Trophoblast cell (in vitro differentiated cells and primary cell): ENCODE measurements at regions not wholly inside any gene's neighbourhood (a gene's known extent, or its start where the extent isn't known, plus 50 kb on each side); places are given as distances from the start of the nearest gene placed in this dataset.

Experiments used
- DNase-seq, 2 donors: peaks; one replicate each; pipeline ENCODE4 v3.0.0-alpha.2; 2016
- H2AFZ ChIP-seq: 2 replicates; pipeline ENCODE4 v1.6.1; 2013; ENCODE audit warnings: low read length, moderate library complexity, mild to moderate bottlenecking; ENCODE audit not compliant: insufficient read depth, poor library complexity
- H2AK5ac ChIP-seq: 2 replicates; pipeline ENCODE4 v1.6.1; 2013; ENCODE audit warnings: mild to moderate bottlenecking, low read length
- H2BK120ac ChIP-seq: 2 replicates; pipeline ENCODE4 v1.6.1; 2013; ENCODE audit warnings: low read length, mild to moderate bottlenecking, moderate library complexity; ENCODE audit not compliant: insufficient read depth, poor library complexity
- H2BK12ac ChIP-seq: 2 replicates; pipeline ENCODE4 v1.6.1; 2013; ENCODE audit warnings: mild to moderate bottlenecking, low read length, moderate library complexity
- H2BK5ac ChIP-seq: 2 replicates; pipeline ENCODE4 v1.6.1; 2013; ENCODE audit warnings: low read length, low read depth, moderate library complexity, mild to moderate bottlenecking; ENCODE audit not compliant: poor library complexity
- H3K14ac ChIP-seq: 2 replicates; pipeline ENCODE4 v1.6.1; 2013; ENCODE audit warnings: mild to moderate bottlenecking, low read length
- H3K18ac ChIP-seq: 2 replicates; pipeline ENCODE4 v1.6.1; 2013; ENCODE audit warnings: mild to moderate bottlenecking, low read length
- H3K23ac ChIP-seq: 2 replicates; pipeline ENCODE4 v1.6.1; 2013; ENCODE audit warnings: low read length
- H3K27ac ChIP-seq: 2 replicates; pipeline ENCODE4 v1.5.1; 2013; ENCODE audit warnings: low read depth, mild to moderate bottlenecking, inconsistent platforms, low read length, moderate library complexity
- H3K27me3 ChIP-seq: 2 replicates; pipeline ENCODE4 v1.6.1; 2013; ENCODE audit warnings: inconsistent platforms, mild to moderate bottlenecking, low read length, moderate library complexity; ENCODE audit not compliant: insufficient read depth
- H3K36me3 ChIP-seq, 2 experiments: 1 replicate in 1 of 2; 2 replicates in 1 of 2; pipeline ENCODE4 v1.6.1; 2013; ENCODE audit warnings: low read length in 2 of 2, mild to moderate bottlenecking in 2 of 2, moderate library complexity in 1 of 2; ENCODE audit not compliant: insufficient read depth in 2 of 2, control insufficient read depth in 1 of 2
- H3K4ac ChIP-seq: 2 replicates; pipeline ENCODE4 v1.6.1; 2013; ENCODE audit warnings: low read depth, mild to moderate bottlenecking, low read length, moderate library complexity
- H3K4me1 ChIP-seq, 2 experiments: 1 replicate in 1 of 2; 2 replicates in 1 of 2; pipeline ENCODE4 v1.6.1; 2013; ENCODE audit warnings: low read length in 2 of 2, mild to moderate bottlenecking in 2 of 2, moderate library complexity in 1 of 2; ENCODE audit not compliant: insufficient read depth in 2 of 2, control insufficient read depth in 1 of 2
- H3K4me2 ChIP-seq: 2 replicates; pipeline ENCODE4 v1.6.1; 2013; ENCODE audit warnings: inconsistent platforms, mild to moderate bottlenecking, low read length, moderate library complexity
- H3K4me3 ChIP-seq: 2 replicates; pipeline ENCODE4 v1.5.1; 2013; ENCODE audit warnings: mild to moderate bottlenecking, low read depth, low read length, inconsistent platforms
- H3K79me1 ChIP-seq: one replicate; pipeline ENCODE4 v1.6.1; 2013; ENCODE audit warnings: low read length
- H3K79me2 ChIP-seq: 2 replicates; pipeline ENCODE4 v1.6.1; 2013; ENCODE audit warnings: low read length, mild to moderate bottlenecking; ENCODE audit not compliant: control insufficient read depth, insufficient read depth, poor library complexity
- H3K9ac ChIP-seq: 2 replicates; pipeline ENCODE4 v1.6.1; 2013; ENCODE audit warnings: mild to moderate bottlenecking, low read length
- H3K9me3 ChIP-seq: 2 replicates; pipeline ENCODE4 v1.6.1; 2013; ENCODE audit warnings: low read depth, mild to moderate bottlenecking, control low read depth, inconsistent platforms, low read length; ENCODE audit not compliant: insufficient read depth
- H4K12ac ChIP-seq: 2 replicates; pipeline ENCODE4 v1.6.1; 2013; ENCODE audit warnings: low read depth, mild to moderate bottlenecking, low read length, moderate library complexity
- H4K8ac ChIP-seq: 2 replicates; pipeline ENCODE4 v1.6.1; 2013; ENCODE audit warnings: low read depth, mild to moderate bottlenecking, low read length, moderate library complexity
- H4K91ac ChIP-seq: one replicate; pipeline ENCODE4 v1.6.1; 2013; ENCODE audit warnings: low read depth, mild to moderate bottlenecking, low read length, moderate library complexity
- WGBS: extraction: QIAGEN DNeasy Blood & Tissue Kit; methylation state at CpG from one replicate; pipeline ENCODE4 v1.1.7; 2013; ENCODE audit warnings: missing lambda C conversion rate; ENCODE audit not compliant: insufficient read length, insufficient coverage; ENCODE audit errors: extremely low coverage; 5-methylcytosine and 5-hydroxymethylcytosine counted together

DNA sequence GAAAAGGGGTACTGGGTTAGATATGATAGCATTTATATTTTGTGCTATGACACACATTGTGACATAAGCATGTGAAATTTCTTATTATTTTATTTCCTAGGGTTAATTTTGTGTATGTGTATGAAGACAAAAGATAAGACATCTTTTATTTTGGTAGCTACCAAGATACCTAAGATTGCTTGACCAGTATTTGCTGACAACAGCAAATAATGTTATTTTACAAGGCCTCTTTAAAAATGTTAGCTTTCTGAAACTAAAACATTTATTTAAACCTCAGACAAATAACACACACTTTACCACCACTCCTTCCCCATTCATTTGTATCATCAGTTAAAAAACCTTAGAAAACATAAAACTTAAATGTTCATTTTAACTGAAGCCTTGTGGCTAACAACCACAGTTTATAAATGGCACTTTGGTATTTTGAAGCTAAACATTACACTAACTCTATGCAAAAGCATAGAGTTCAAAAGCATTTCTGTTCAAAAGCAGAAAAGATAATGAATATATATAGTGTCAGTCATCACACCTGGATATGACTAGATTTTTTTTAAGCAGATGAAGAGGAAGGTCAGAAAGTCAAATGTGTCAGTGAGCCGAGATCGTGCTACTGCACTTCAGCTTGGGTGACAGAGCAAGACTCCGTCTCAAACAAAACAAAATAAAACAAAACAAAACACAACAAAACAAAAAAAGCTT is 193.0 kb downstream of the VCY1B start:
- H3K18ac ChIP-seq, result no peak overlapping the region

DNA sequence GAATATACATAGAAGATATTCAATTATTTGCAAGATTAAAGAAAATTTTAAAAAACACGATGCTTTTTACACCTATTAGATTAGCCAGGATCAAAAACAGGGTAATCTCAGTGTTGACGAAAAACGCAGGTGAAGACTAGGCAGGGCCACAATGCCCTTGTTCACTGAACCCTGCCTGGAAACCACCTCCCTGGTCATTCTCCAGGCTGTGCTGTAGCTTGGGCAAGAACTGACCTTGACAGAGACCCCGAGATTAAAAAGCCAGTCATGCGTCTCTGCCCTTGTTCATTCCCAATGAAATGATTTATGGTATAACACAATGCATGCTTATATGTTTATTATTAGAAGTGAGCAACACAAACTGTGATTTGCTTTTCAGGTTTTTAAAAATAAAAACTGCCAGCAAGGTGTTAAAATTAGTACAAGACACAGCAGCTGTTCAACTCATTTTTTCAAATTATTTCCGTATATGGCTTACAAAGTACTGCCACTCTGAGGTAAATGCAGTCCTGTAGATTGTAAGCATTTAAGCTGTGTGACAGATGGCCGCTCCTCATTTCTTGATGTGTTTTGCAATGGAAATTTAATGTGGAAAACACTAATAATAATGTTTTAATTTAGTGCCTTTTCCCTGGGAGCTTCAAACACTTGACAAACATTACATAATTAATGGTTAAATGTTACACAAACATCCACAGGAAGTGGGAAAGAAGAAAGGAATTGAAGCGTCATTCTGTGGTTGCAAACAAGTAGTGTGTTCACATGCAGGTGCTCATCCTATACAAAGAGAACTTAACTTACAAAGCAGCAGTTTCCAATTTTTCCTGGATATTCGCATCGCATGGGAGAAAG is 200.2 kb downstream of the VCY1B start:
- Histone ChIP-seq H3K79me2 (no peaks in the 10 kb centered on the region), H3K14ac (no peak overlapping the region), H3K4me2 (no peak overlapping the region), H3K23ac (no peak overlapping the region), H2BK5ac (no peak overlapping the region), H3K9ac (no peak overlapping the region), H4K91ac (no peak overlapping the region), H3K4ac (no peak overlapping the region), H3K4me1 (no peaks in the 10 kb centered on the region), H4K12ac (no peak overlapping the region), H3K27ac (no peak overlapping the region), H2BK12ac (no peak overlapping the region), H3K27me3 (no peaks in the 10 kb centered on the region), H3K4me3 (no peak overlapping the region), H3K18ac (no peak overlapping the region), H3K9me3 (no peaks in the 10 kb centered on the region), H3K36me3 (no peaks in the 10 kb centered on the region), H4K8ac (no peak overlapping the region), H2BK120ac (no peak overlapping the region), H2AK5ac (no peak overlapping the region), H2AFZ (no peak overlapping the region), H3K79me1 (no peaks in the 10 kb centered on the region)
- DNase-seq, result no peak
- no CpG with 5 or more reads among the region's 10 CpGs for WGBS

More for the DNA sequence above, 193.0 kb downstream of the VCY1B start:
- no peak overlapping the region for H3K23ac ChIP-seq
- H3K27ac ChIP-seq, result no peak overlapping the region
- H3K4me3 ChIP-seq, result no peak overlapping the region
- H2AFZ ChIP-seq, result no peak overlapping the region
- no peaks in the 10 kb centered on the region for H3K27me3 ChIP-seq
- H3K36me3 ChIP-seq, result no peaks in the 10 kb centered on the region
- no peak for DNase-seq
- H2BK5ac ChIP-seq, result no peak overlapping the region
- H2AK5ac ChIP-seq, result no peak overlapping the region
- no CpG with 5 or more reads among the region's 3 CpGs for WGBS
- H3K4me1 ChIP-seq, result no peaks in the 10 kb centered on the region
- H3K9ac ChIP-seq, result no peak overlapping the region
- H3K79me1 ChIP-seq, result no peaks in the 10 kb centered on the region
- H4K12ac ChIP-seq, result no peak overlapping the region
- no peaks in the 10 kb centered on the region for H3K79me2 ChIP-seq
- no peaks in the 10 kb centered on the region for H3K9me3 ChIP-seq
- no peak overlapping the region for H4K8ac ChIP-seq
- H3K4me2 ChIP-seq, result no peak overlapping the region
- H3K4ac ChIP-seq, result no peak overlapping the region
- H3K14ac ChIP-seq, result no peak overlapping the region
- no peak overlapping the region for H4K91ac ChIP-seq
- no peak overlapping the region for H2BK120ac ChIP-seq
- no peak overlapping the region for H2BK12ac ChIP-seq

DNA sequence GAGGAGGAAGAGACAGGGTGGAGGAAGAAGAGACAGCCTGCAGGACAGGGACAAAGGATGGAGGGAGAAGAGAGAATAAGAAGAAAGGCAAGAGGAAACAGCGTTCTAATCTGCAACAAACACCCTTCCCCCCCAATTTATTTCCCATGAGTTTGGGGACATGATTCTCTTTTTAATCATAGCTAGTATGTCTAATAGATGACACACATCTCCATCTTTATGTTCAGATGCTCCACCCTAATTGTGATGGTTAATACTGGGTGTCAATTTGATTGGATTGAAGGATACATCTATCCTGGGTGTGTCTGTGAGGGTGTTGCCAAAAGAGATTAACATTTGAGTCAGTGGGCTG is 200.8 kb downstream of the VCY1B start:
- no peak overlapping the region for H2BK120ac ChIP-seq
- no peaks in the 10 kb centered on the region for H3K36me3 ChIP-seq
- H2BK12ac ChIP-seq, result no peak overlapping the region
- DNase-seq, result no peak
- H3K18ac ChIP-seq, result no peak overlapping the region
- no peaks in the 10 kb centered on the region for H3K79me2 ChIP-seq
- no peak overlapping the region for H3K14ac ChIP-seq
- H3K4ac ChIP-seq, result no peak overlapping the region
- no peak overlapping the region for H4K12ac ChIP-seq
- H3K4me1 ChIP-seq, result no peaks in the 10 kb centered on the region
- no peak overlapping the region for H2AFZ ChIP-seq
- H3K4me3 ChIP-seq, result no peak overlapping the region
- H3K9ac ChIP-seq, result no peak overlapping the region
- no peak overlapping the region for H3K23ac ChIP-seq
- H3K9me3 ChIP-seq, result no peaks in the 10 kb centered on the region
- WGBS, result no CpG with 5 or more reads among the region's 1 CpG
- no peak overlapping the region for H4K91ac ChIP-seq
- no peaks in the 10 kb centered on the region for H3K27me3 ChIP-seq
- no peaks in the 10 kb centered on the region for H3K79me1 ChIP-seq
- no peak overlapping the region for H3K4me2 ChIP-seq
- H2AK5ac ChIP-seq, result no peak overlapping the region
- no peak overlapping the region for H3K27ac ChIP-seq
- H2BK5ac ChIP-seq, result no peak overlapping the region
- H4K8ac ChIP-seq, result no peak overlapping the region

DNA sequence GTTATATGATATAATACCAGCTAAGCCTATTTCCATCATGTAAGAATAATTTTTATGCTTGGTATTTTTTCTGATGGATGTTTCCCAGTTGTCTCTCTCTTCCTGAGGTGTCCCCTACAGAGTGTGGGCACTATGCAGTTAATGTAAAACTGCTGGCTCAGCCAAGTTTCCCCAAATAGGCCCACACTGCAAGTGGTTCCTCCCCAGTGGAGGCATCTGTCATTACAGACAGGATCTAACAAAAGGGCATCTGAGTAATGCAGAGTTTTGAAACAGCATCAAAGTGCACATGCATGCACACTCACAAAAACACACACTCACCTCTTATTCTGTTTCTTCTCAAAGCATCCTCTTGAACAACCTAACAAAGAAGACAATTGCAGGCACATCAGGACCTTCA is 221.0 kb downstream of the VCY1B start:
- no peak overlapping the region for H3K9ac ChIP-seq

More for the DNA sequence above, 221.0 kb downstream of the VCY1B start:
- no peak overlapping the region for H3K18ac ChIP-seq
- H4K12ac ChIP-seq, result no peak overlapping the region
- no peaks in the 10 kb centered on the region for H3K27me3 ChIP-seq
- no peak overlapping the region for H3K27ac ChIP-seq
- H3K23ac ChIP-seq, result no peak overlapping the region
- H3K79me1 ChIP-seq, result no peaks in the 10 kb centered on the region
- H3K36me3 ChIP-seq, result no peaks in the 10 kb centered on the region
- no peaks in the 10 kb centered on the region for H3K4me1 ChIP-seq
- no peak overlapping the region for H2AFZ ChIP-seq
- no peak overlapping the region for H2BK5ac ChIP-seq
- DNase-seq, result no peak
- H3K4ac ChIP-seq, result no peak overlapping the region
- H4K91ac ChIP-seq, result no peak overlapping the region
- no peak overlapping the region for H3K14ac ChIP-seq
- H4K8ac ChIP-seq, result no peak overlapping the region
- no peak overlapping the region for H2AK5ac ChIP-seq
- no peak overlapping the region for H3K4me2 ChIP-seq
- no peak overlapping the region for H2BK120ac ChIP-seq
- no peak overlapping the region for H3K4me3 ChIP-seq
- no peak overlapping the region for H2BK12ac ChIP-seq
- H3K9me3 ChIP-seq, result no peaks in the 10 kb centered on the region
- no peaks in the 10 kb centered on the region for H3K79me2 ChIP-seq
